ENCODE measurements at regions not wholly inside any gene's neighbourhood (a gene's known extent, or its start where the extent isn't known, plus 50 kb on each side); places are given as distances from the start of the nearest gene placed in this dataset.
"Not testable (repeated sequence)": the region's sequence is repeated elsewhere in the genome, so short reads cannot be mapped to it uniquely, and the experiment has no call there.

GRCh38 chr4:189497996-189498395 lies 442.7 kb upstream of the FRG1 start:
- DNase-seq = no peak

- DNase-seq = no peak
These were observed 442.2 kb upstream of the FRG1 start for GRCh38 chr4:189498457-189498856.

GRCh38 chr4:189499696-189500095 lies 441.0 kb upstream of the FRG1 start:
- DNase-seq = no peak

GRCh38 chr4:189500970-189501369 lies 439.7 kb upstream of the FRG1 start:
- DNase-seq = no peak

- no peak for DNase-seq
These were observed 437.7 kb upstream of the FRG1 start for GRCh38 chr4:189502841-189503435.

- DNase-seq = no peak
These were observed 436.5 kb upstream of the FRG1 start for GRCh38 chr4:189504220-189504619.

- no peak for DNase-seq
These were observed 435.3 kb upstream of the FRG1 start for GRCh38 chr4:189505380-189505779.

- DNase-seq = no peak
These were observed 434.6 kb upstream of the FRG1 start for GRCh38 chr4:189506080-189506479.

GRCh38 chr4:189507060-189507459 lies 433.6 kb upstream of the FRG1 start:
- no peak for DNase-seq

- DNase-seq = no peak
These were observed 430.1 kb upstream of the FRG1 start for GRCh38 chr4:189510601-189511000.

- no peak for DNase-seq
These were observed 429.1 kb upstream of the FRG1 start for GRCh38 chr4:189511581-189511980.

GRCh38 chr4:189513421-189513820 lies 427.3 kb upstream of the FRG1 start:
- no peak for DNase-seq

- no peak for DNase-seq
These were observed 426.5 kb upstream of the FRG1 start for GRCh38 chr4:189514209-189514608.

- DNase-seq = no peak
These were observed 423.8 kb upstream of the FRG1 start for GRCh38 chr4:189516902-189517301.

GRCh38 chr4:189519186-189519585 lies 421.5 kb upstream of the FRG1 start:
- DNase-seq = no peak

- DNase-seq = no peak
These were observed 415.4 kb upstream of the FRG1 start for GRCh38 chr4:189525304-189525703.

- no peak for DNase-seq
These were observed 409.8 kb upstream of the FRG1 start for GRCh38 chr4:189530848-189531247.

GRCh38 chr4:189533603-189534002 lies 407.1 kb upstream of the FRG1 start:
- no peak for DNase-seq

- DNase-seq = no peak
These were observed 393.1 kb upstream of the FRG1 start for GRCh38 chr4:189547559-189547958.

- DNase-seq = no peak
These were observed 392.1 kb upstream of the FRG1 start for GRCh38 chr4:189548484-189549125.

- not testable (repeated sequence) for DNase-seq
These were observed 388.6 kb upstream of the FRG1 start for GRCh38 chr4:189551931-189552670.

GRCh38 chr4:189560605-189561004 lies 380.1 kb upstream of the FRG1 start:
- DNase-seq = not testable (repeated sequence)

GRCh38 chr4:189563751-189564150 lies 376.9 kb upstream of the FRG1 start:
- not testable (repeated sequence) for DNase-seq

GRCh38 chr4:189566271-189566670 lies 374.4 kb upstream of the FRG1 start:
- not testable (repeated sequence) for DNase-seq

All from NCI-H2029 treated with DMSO at 0.1 percent for 48 hours (cell line).